HFF-Myc (cell line): ENCODE measurements at regions not wholly inside any gene's neighbourhood (a gene's known extent, or its start where the extent isn't known, plus 50 kb on each side); places are given as distances from the start of the nearest gene placed in this dataset.

Source experiments
- DNase-seq: peaks from one replicate; pipeline ENCODE4 v3.0.0-alpha.2; 2011; ENCODE audit warnings: low read depth; ENCODE audit errors: extremely low read depth
- H3K4me3 ChIP-seq: replicated peaks from 2 replicates; pipeline ENCODE4 v1.5.1; 2011; ENCODE audit warnings: low read depth, mild to moderate bottlenecking, control low read depth, low read length
- CTCF ChIP-seq: IDR thresholded peaks from 2 replicates; pipeline ENCODE4 v1.5.1; 2012; ENCODE audit warnings: mild to moderate bottlenecking, low read depth, low read length, control low read depth; ENCODE audit errors: missing control alignments

- no peak overlapping the region for H3K4me3 ChIP-seq
- no peak for TF ChIP-seq CTCF
- DNase-seq = no peak
Measured at GRCh38 chr4:125447551-125448290, 133.0 kb downstream of the FAT4 start.

GRCh38 chr4:125456075-125456474 is 141.3 kb downstream of the FAT4 start:
- DNase-seq = no peak

GRCh38 chr4:125459531-125459930 is 144.8 kb downstream of the FAT4 start:
- no peak overlapping the region for H3K4me3 ChIP-seq
- no peak for TF ChIP-seq CTCF
- DNase-seq = no peak

More at GRCh38 chr4:125456075-125456474, 141.3 kb downstream of the FAT4 start:
- H3K4me3 ChIP-seq = no peak overlapping the region
- no peak for TF ChIP-seq CTCF

GRCh38 chr4:125461676-125462363 is 147.1 kb downstream of the FAT4 start:
- H3K4me3 ChIP-seq = no peak overlapping the region
- no peak for DNase-seq
- no peak for TF ChIP-seq CTCF

- no peak for DNase-seq
- no peak overlapping the region for H3K4me3 ChIP-seq
- TF ChIP-seq CTCF = no peak
Measured at GRCh38 chr4:125464146-125464545, 149.4 kb downstream of the FAT4 start.

- DNase-seq = no peak
- no peak for TF ChIP-seq CTCF
- no peak overlapping the region for H3K4me3 ChIP-seq
Measured at GRCh38 chr4:125481334-125482045, 166.7 kb downstream of the FAT4 start.
